B cell (primary cell): ENCODE measurements at regions not wholly inside any gene's neighbourhood (a gene's known extent, or its start where the extent isn't known, plus 50 kb on each side); places are given as distances from the start of the nearest gene placed in this dataset.

Experiments
- ATAC-seq: fragments of 200-7000 bp; cut with Tn5 transposase; one replicate; pipeline ENCODE4 v1.10.0; 2021; ENCODE audit warnings: low read depth, mild to moderate bottlenecking, moderate number of reproducible peaks, moderate library complexity
- CTCF ChIA-PET: fragments of 350-600 bp; sonication (Branson Sonifier 250); formaldehyde crosslinking; loops from one replicate; lab custom pipeline; 2021; ENCODE audit warnings: antibody characterized with exemption, inconsistent platforms; lab: Charles Lee
- POLR2A ChIA-PET: fragments of 350-600 bp; sonication (Branson Sonifier 250); formaldehyde crosslinking; loops from one replicate; lab custom pipeline; 2021; ENCODE audit warnings: antibody characterized with exemption; lab: Charles Lee
- DNase-seq: peaks from one replicate; pipeline ENCODE4 v3.0.0; 2013
- H2AFZ ChIP-seq: 2 replicates; pipeline ENCODE4 v1.6.1; 2012; ENCODE audit warnings: mild to moderate bottlenecking, low read depth, low read length; ENCODE audit not compliant: insufficient read depth, poor library complexity, severe bottlenecking
- H3K27ac ChIP-seq, 2 donors: 1 replicate in 1 of 2; 2 replicates in 1 of 2; pipeline ENCODE4 v1.5.1; 2012 to 2013; ENCODE audit warnings: low read length in 2 of 2, mild to moderate bottlenecking in 2 of 2, moderate library complexity in 1 of 2
- H3K27me3 ChIP-seq, 4 experiments: fragments of 200-600 bp in 1 of 4; sonication (generic) in 1 of 4; replicated peaks in 1 of 4; 1 replicate in 2 of 4; 2 replicates in 2 of 4; pipeline versions ENCODE4 v1.6.1 to v1.7.0; 2013 to 2016; ENCODE audit warnings: low read length in 3 of 4, mild to moderate bottlenecking in 2 of 4, mixed read lengths in 1 of 4, moderate library complexity in 1 of 4; ENCODE audit not compliant: insufficient read depth in 4 of 4, control insufficient read depth in 3 of 4; ENCODE audit errors: control extremely low read depth in 1 of 4
- H3K36me3 ChIP-seq, 2 experiments: replicated peaks in 1 of 2; 1 replicate in 1 of 2; 2 replicates in 1 of 2; pipeline versions ENCODE4 v1.6.1 to v1.7.1; 2013; ENCODE audit warnings: low read length in 1 of 2; ENCODE audit not compliant: insufficient read depth in 2 of 2, control insufficient read depth in 1 of 2; ENCODE audit errors: control extremely low read depth in 1 of 2, extremely low read depth in 1 of 2
- H3K4me1 ChIP-seq, 2 donors: fragments of 200-600 bp in 1 of 2; sonication (generic) in 1 of 2; 1 replicate in 1 of 2; 2 replicates in 1 of 2; pipeline versions ENCODE4 v1.5.1 to v1.6.1; 2013 to 2017; ENCODE audit warnings: low read length in 2 of 2; ENCODE audit not compliant: control insufficient read depth in 2 of 2, insufficient read depth in 2 of 2
- H3K4me2 ChIP-seq: replicated peaks from 2 replicates; pipeline ENCODE3; 2012; ENCODE audit warnings: mild to moderate bottlenecking, low read depth, low read length; ENCODE audit not compliant: poor library complexity, severe bottlenecking
- H3K4me3 ChIP-seq, 5 experiments: fragments of 200-600 bp in 1 of 5; sonication (generic) in 1 of 5; 1 replicate in 3 of 5; 2 replicates in 2 of 5; pipeline versions ENCODE4 v1.5.1 to v1.7.0; 2011 to 2016; ENCODE audit warnings: low read length in 4 of 5, mild to moderate bottlenecking in 4 of 5, low read depth in 2 of 5, control low read depth in 1 of 5, moderate library complexity in 1 of 5; ENCODE audit not compliant: insufficient read depth in 1 of 5; ENCODE audit errors: control extremely low read depth in 1 of 5, extremely low read depth in 1 of 5
- H3K79me2 ChIP-seq: fragments of 200-600 bp; sonication (generic); one replicate; pipeline ENCODE4 v1.6.0; 2016; ENCODE audit warnings: low read length; ENCODE audit not compliant: control insufficient read depth, insufficient read depth
- H3K9ac ChIP-seq: fragments of 200-600 bp; sonication (generic); 2 replicates; pipeline ENCODE4 v1.6.1; 2017; ENCODE audit warnings: mild to moderate bottlenecking, low read length, moderate library complexity
- H3K9me3 ChIP-seq, 3 donors: one replicate each; pipeline versions ENCODE4 v1.6.1 to v1.7.1; 2013; ENCODE audit warnings: low read length in 2 of 3; ENCODE audit not compliant: control insufficient read depth in 2 of 3, insufficient read depth in 1 of 3; ENCODE audit errors: control extremely low read depth in 1 of 3
- H4K20me1 ChIP-seq: 2 replicates; pipeline ENCODE4 v1.6.0; 2012; ENCODE audit warnings: mild to moderate bottlenecking, low read length; ENCODE audit not compliant: insufficient read depth, control insufficient read depth, poor library complexity, severe bottlenecking
- H3K27ac Mint-ChIP-seq: one replicate; pipeline ENCODE4 v1.8.0; 2021; ENCODE audit warnings: mixed read lengths
- H3K27me3 Mint-ChIP-seq: one replicate; pipeline ENCODE4 v1.8.0; 2021; ENCODE audit warnings: mixed read lengths
- H3K4me1 Mint-ChIP-seq: one replicate; pipeline ENCODE4 v1.8.0; 2021; ENCODE audit warnings: mixed read lengths
- H3K4me3 Mint-ChIP-seq: one replicate; pipeline ENCODE4 v1.8.0; 2021; ENCODE audit warnings: mixed read lengths
- H3K9me3 Mint-ChIP-seq: one replicate; pipeline ENCODE4 v1.8.0; 2022; ENCODE audit warnings: mixed read lengths; ENCODE audit not compliant: insufficient read depth
- CTCF ChIP-seq: fragments of 200-600 bp; IDR thresholded peaks from one replicate; pipeline ENCODE4 v1.8.0; 2022; ENCODE audit warnings: antibody characterized with exemption, mild to moderate bottlenecking
- EZH2 ChIP-seq: IDR thresholded peaks from 2 replicates; pipeline ENCODE4 v1.6.1; 2012; ENCODE audit warnings: borderline replicate concordance, low read depth, mild to moderate bottlenecking, moderate library complexity, low read length; ENCODE audit not compliant: insufficient read depth, poor library complexity, severe bottlenecking
- WGBS: methylation state at CpG from one replicate; pipeline ENCODE4 v1.1.5; 2013; ENCODE audit warnings: missing lambda C conversion rate; ENCODE audit not compliant: insufficient coverage; 5-methylcytosine and 5-hydroxymethylcytosine counted together
- intact Hi-C: fragments of 100-400 bp; cut with micrococcal nuclease; formaldehyde crosslinking; loops from one replicate; pipeline ENCODE4 v1.10.0; 2022

- ChIA-PET POLR2A (interaction anchor here (0.5 kb wide), 1 partner anchor 19 kb away, joined by 4 read pairs; no protein-coding TSS in a partner anchor), CTCF (interaction anchor here (0.8 kb wide), 1 partner anchor 11 kb away, joined by 3 read pairs; no protein-coding TSS in a partner anchor)
- H3K9ac ChIP-seq: no peak overlapping the region
- no peak overlapping the region for H3K4me2 ChIP-seq
- no peaks in the 10 kb centered on the region for H3K36me3 ChIP-seq
- ATAC-seq: no peak
- DNase-seq: no peak
- H3K27ac ChIP-seq: no peak overlapping the region
- Mint-ChIP-seq H3K27ac (no peak overlapping the region), H3K27me3 (peaks cover 14% of the 10 kb centered on the region), H3K4me3 (no peak overlapping the region), H3K4me1 (peaks cover 34% of the 10 kb centered on the region), H3K9me3 (no peaks in the 10 kb centered on the region)
- H3K9me3 ChIP-seq: no peaks in the 10 kb centered on the region
- H3K79me2 ChIP-seq: no peaks in the 10 kb centered on the region
- H4K20me1 ChIP-seq: no peaks in the 10 kb centered on the region
- WGBS: 91% methylated on average over 23 of the region's 28 CpGs
- H3K27me3 ChIP-seq: peaks cover 0 to 11% (median 2%) of the 10 kb centered on the region in 4 experiments
- intact Hi-C loops: no loop called here
- no peak overlapping the region for H2AFZ ChIP-seq
- TF ChIP-seq CTCF (no peak), EZH2 (no peak)
- H3K4me3 ChIP-seq: no peak overlapping the region
- H3K4me1 ChIP-seq: peaks cover 0 to 29% of the 10 kb centered on the region in 2 donors
These were observed 484.8 kb downstream of the PREX1 start for GRCh38 chr20:48342822-48343513.

- H3K4me3 ChIP-seq: no peak overlapping the region
- H3K9ac ChIP-seq: no peak overlapping the region
- no peaks in the 10 kb centered on the region for H3K9me3 ChIP-seq
- Mint-ChIP-seq H3K4me1 (peaks cover 34% of the 10 kb centered on the region), H3K27ac (peak overlapping the region; percentile 46), H3K9me3 (no peaks in the 10 kb centered on the region), H3K4me3 (peak overlapping the region; percentile 8), H3K27me3 (peaks cover 28% of the 10 kb centered on the region)
- H3K79me2 ChIP-seq: no peaks in the 10 kb centered on the region
- TF ChIP-seq CTCF: no peak
- DNase-seq (no peak), ATAC-seq (peak; percentile 37)
- H2AFZ ChIP-seq: no peak overlapping the region
- no peak overlapping the region for H3K27ac ChIP-seq
- ChIA-PET POLR2A (no interaction called here), CTCF (no interaction called here)
- H3K4me1 ChIP-seq: peaks cover 0 to 29% of the 10 kb centered on the region in 2 donors
- 92% methylated on average over 2 of the region's 6 CpGs for WGBS
- intact Hi-C loops: no loop called here
- H3K27me3 ChIP-seq: peaks cover 0 to 11% (median 2%) of the 10 kb centered on the region in 4 experiments
- no peaks in the 10 kb centered on the region for H3K36me3 ChIP-seq
- H3K4me2 ChIP-seq: peak overlapping the region; percentile 8
- H4K20me1 ChIP-seq: no peaks in the 10 kb centered on the region
These were observed 486.9 kb downstream of the PREX1 start for GRCh38 chr20:48340883-48341281.
